ENCODE measurements at regions not wholly inside any gene's neighbourhood (a gene's known extent, or its start where the extent isn't known, plus 50 kb on each side); places are given as distances from the start of the nearest gene placed in this dataset.

- DNase-seq, result no peak
- no peaks in the 10 kb centered on the region for H3K36me3 ChIP-seq (replicated peaks in 1 of 2; ENCODE audit: control insufficient read depth in 1 of 2, insufficient read depth in 2 of 2, low read length in 2 of 2)
- Mint-ChIP-seq H3K27ac (no peak overlapping the region), H3K9me3 (peaks cover 0 to 9% (median 3%) of the 10 kb centered on the region in 7 donors), H3K4me1 (no peaks in the 10 kb centered on the region), H3K27me3 (ENCODE audit: low read depth in 3 of 3) (no peaks in the 10 kb centered on the region), H3K36me3 (no peaks in the 10 kb centered on the region), H3K4me3 (no peak overlapping the region)
- no CpG with 5 or more reads among the region's 3 CpGs for WGBS (ENCODE audit: insufficient coverage)
- no peaks in the 10 kb centered on the region for H3K4me1 ChIP-seq (ENCODE audit: control insufficient read depth in 1 of 2, insufficient read depth in 2 of 2, low read length in 2 of 2)
- intact Hi-C loops (cut with micrococcal nuclease), result no loop called here
- no peak overlapping the region for H2AFZ ChIP-seq (ENCODE audit: insufficient read depth, low read depth, low read length, poor library complexity, severe bottlenecking)
- H3K9me3 ChIP-seq (replicated peaks in 1 of 2; ENCODE audit: control insufficient read depth in 1 of 2, insufficient read depth in 1 of 2, low read length in 2 of 2), result peaks cover 0 to under 1% of the 10 kb centered on the region in 2 donors
- no peak for TF ChIP-seq CTCF (IDR thresholded peaks at IDR 0.05)
- no peaks in the 10 kb centered on the region for H4K20me1 ChIP-seq (ENCODE audit: insufficient read depth, low read length)
- no peak overlapping the region for H3K4me3 ChIP-seq (replicated peaks in 1 of 3; ENCODE audit: low read depth in 2 of 3, low read length in 3 of 3)
- H3K27me3 ChIP-seq (ENCODE audit: control insufficient read depth in 2 of 2, insufficient read depth in 2 of 2, low read length in 2 of 2), result no peaks in the 10 kb centered on the region
- H3K27ac ChIP-seq (ENCODE audit: low read depth in 1 of 2, low read length in 2 of 2), result no peak overlapping the region
- no peak overlapping the region for H3K9ac ChIP-seq (ENCODE audit: insufficient read depth, low read length, poor library complexity, severe bottlenecking)
- H3K4me2 ChIP-seq (replicated peaks; ENCODE audit: extremely low read depth, low read length, poor library complexity, severe bottlenecking), result no peak overlapping the region
- H3K79me2 ChIP-seq (ENCODE audit: insufficient read depth, low read length), result no peaks in the 10 kb centered on the region
These were observed 1343.0 kb upstream of the SLC39A10 start for GRCh38 chr2:194314042-194314441.

GRCh38 chr2:194304191-194304590 is 1352.8 kb upstream of the SLC39A10 start:
- Histone ChIP-seq H3K9me3 (replicated peaks in 1 of 2; ENCODE audit: control insufficient read depth in 1 of 2, insufficient read depth in 1 of 2, low read length in 2 of 2) (no peaks in the 10 kb centered on the region), H3K79me2 (ENCODE audit: insufficient read depth, low read length) (no peaks in the 10 kb centered on the region), H3K4me2 (replicated peaks; ENCODE audit: extremely low read depth, low read length, poor library complexity, severe bottlenecking) (no peak overlapping the region), H3K4me3 (replicated peaks in 1 of 3; ENCODE audit: low read depth in 2 of 3, low read length in 3 of 3) (no peak overlapping the region), H3K27ac (ENCODE audit: low read depth in 1 of 2, low read length in 2 of 2) (no peak overlapping the region), H3K9ac (ENCODE audit: insufficient read depth, low read length, poor library complexity, severe bottlenecking) (no peak overlapping the region), H2AFZ (ENCODE audit: insufficient read depth, low read depth, low read length, poor library complexity, severe bottlenecking) (no peak overlapping the region), H3K4me1 (ENCODE audit: control insufficient read depth in 1 of 2, insufficient read depth in 2 of 2, low read length in 2 of 2) (no peaks in the 10 kb centered on the region), H4K20me1 (ENCODE audit: insufficient read depth, low read length) (no peaks in the 10 kb centered on the region), H3K36me3 (replicated peaks in 1 of 2; ENCODE audit: control insufficient read depth in 1 of 2, insufficient read depth in 2 of 2, low read length in 2 of 2) (no peaks in the 10 kb centered on the region), H3K27me3 (ENCODE audit: control insufficient read depth in 2 of 2, insufficient read depth in 2 of 2, low read length in 2 of 2) (no peaks in the 10 kb centered on the region)
- intact Hi-C loops (cut with micrococcal nuclease), result no loop called here
- no peak for DNase-seq
- Mint-ChIP-seq H3K36me3 (no peaks in the 10 kb centered on the region), H3K4me1 (no peaks in the 10 kb centered on the region), H3K4me3 (no peak overlapping the region), H3K27me3 (ENCODE audit: low read depth in 3 of 3) (no peaks in the 10 kb centered on the region), H3K9me3 (peaks cover 0 to 4% (median 0%) of the 10 kb centered on the region in 7 donors), H3K27ac (no peak overlapping the region)
- TF ChIP-seq CTCF (IDR thresholded peaks at IDR 0.05), result no peak

All from CD14-positive monocyte (primary cell).